Cardiac muscle cell (in vitro differentiated cells and primary cell): ENCODE measurements at regions not wholly inside any gene's neighbourhood (a gene's known extent, or its start where the extent isn't known, plus 50 kb on each side); places are given as distances from the start of the nearest gene placed in this dataset.

ENCODE experiments used
- DNase-seq, 2 donors: peaks; one replicate each; pipeline versions ENCODE4 v3.0.0 to v3.0.0-alpha.2; 2010 to 2017; ENCODE audit warnings: low read depth in 1 of 2, low spot score in 1 of 2
- H3K27ac ChIP-seq: fragments of 200-600 bp; sonication (generic); 2 replicates; pipeline ENCODE4 v1.5.1; 2016
- H3K27me3 ChIP-seq: fragments of 200-600 bp; sonication (generic); 2 replicates; pipeline ENCODE4 v1.6.0; 2016; ENCODE audit warnings: control low read depth
- H3K36me3 ChIP-seq: fragments of 200-600 bp; sonication (generic); 2 replicates; pipeline ENCODE4 v1.5.1; 2016; ENCODE audit warnings: control low read depth
- H3K4me1 ChIP-seq: fragments of 200-600 bp; sonication (generic); 2 replicates; pipeline ENCODE4 v1.8.1; 2017; ENCODE audit warnings: low read depth, mild to moderate bottlenecking, mixed run types
- H3K4me3 ChIP-seq: fragments of 200-600 bp; sonication (generic); 2 replicates; pipeline ENCODE4 v1.5.1; 2016; ENCODE audit warnings: mild to moderate bottlenecking
- H3K9me3 ChIP-seq: fragments of 200-600 bp; sonication (generic); 2 replicates; pipeline ENCODE4 v1.5.1; 2017; ENCODE audit warnings: low read depth, mild to moderate bottlenecking, control low read depth
- TF ChIP-seq, protein P1 (sequence below): IDR thresholded peaks from 2 replicates; pipeline ENCODE4 v1.5.1; 2012; ENCODE audit warnings: low read depth, mild to moderate bottlenecking, low read length

DNA sequence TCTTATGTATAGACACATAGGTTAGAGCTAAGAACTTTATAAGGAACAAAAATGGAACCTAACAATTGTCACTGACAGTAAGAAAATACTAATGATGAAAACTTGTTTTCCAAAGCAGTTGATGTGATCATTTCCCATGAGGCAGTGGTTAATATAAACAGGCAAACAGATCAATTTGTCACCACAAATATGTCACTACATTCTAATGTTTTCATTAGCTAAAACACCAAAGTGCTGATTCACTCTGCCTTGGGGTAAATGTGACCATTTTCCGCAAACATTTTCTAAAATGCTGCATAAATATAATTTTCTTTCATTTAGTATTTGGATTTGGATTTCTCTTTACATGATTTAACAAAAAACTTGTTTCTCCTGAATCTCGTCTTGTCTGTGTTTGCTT is 408.9 kb upstream of the CTSO start:
- no peak overlapping the region for H3K27ac ChIP-seq
- H3K4me3 ChIP-seq: no peak overlapping the region
- H3K36me3 ChIP-seq: no peaks in the 10 kb centered on the region
- peak in 1 of 2 donors; percentile 3 for DNase-seq
- TF ChIP-seq, protein P1, sequence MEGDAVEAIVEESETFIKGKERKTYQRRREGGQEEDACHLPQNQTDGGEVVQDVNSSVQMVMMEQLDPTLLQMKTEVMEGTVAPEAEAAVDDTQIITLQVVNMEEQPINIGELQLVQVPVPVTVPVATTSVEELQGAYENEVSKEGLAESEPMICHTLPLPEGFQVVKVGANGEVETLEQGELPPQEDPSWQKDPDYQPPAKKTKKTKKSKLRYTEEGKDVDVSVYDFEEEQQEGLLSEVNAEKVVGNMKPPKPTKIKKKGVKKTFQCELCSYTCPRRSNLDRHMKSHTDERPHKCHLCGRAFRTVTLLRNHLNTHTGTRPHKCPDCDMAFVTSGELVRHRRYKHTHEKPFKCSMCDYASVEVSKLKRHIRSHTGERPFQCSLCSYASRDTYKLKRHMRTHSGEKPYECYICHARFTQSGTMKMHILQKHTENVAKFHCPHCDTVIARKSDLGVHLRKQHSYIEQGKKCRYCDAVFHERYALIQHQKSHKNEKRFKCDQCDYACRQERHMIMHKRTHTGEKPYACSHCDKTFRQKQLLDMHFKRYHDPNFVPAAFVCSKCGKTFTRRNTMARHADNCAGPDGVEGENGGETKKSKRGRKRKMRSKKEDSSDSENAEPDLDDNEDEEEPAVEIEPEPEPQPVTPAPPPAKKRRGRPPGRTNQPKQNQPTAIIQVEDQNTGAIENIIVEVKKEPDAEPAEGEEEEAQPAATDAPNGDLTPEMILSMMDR: no peak
- H3K9me3 ChIP-seq: no peaks in the 10 kb centered on the region
- H3K27me3 ChIP-seq: no peaks in the 10 kb centered on the region
- H3K4me1 ChIP-seq: no peaks in the 10 kb centered on the region

DNA sequence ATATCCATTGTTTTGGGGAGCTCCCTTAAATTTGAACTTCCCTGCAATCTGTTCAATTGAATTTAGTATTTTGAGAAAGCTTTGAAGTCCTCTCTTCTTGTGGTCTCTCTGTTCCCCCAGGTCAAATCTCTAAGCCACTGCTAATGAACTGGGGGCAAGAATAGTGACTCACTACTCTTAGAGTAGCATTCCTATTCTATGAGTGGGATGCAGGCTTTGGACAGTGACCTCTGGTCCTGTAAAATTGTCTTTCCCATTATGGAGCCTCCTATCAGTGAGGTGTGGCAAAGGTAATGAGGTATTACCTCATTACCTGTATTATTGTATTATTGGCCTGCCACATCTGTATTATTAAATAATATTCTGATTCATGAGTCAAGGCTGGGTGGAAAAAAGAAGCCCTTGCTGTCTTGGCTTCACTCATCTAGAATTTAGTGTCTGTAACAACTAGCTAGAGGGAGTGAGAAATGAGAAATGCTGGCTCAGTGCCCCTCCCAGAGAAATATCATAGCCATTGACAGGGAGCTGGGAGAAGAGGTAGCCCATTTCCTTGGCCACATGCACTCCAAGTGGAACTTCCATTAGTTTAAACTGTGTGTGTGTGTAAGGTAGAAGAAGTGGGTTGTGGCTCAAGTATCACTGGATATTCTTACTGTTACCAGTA is 393.9 kb upstream of the CTSO start:
- no peaks in the 10 kb centered on the region for H3K36me3 ChIP-seq

DNA sequence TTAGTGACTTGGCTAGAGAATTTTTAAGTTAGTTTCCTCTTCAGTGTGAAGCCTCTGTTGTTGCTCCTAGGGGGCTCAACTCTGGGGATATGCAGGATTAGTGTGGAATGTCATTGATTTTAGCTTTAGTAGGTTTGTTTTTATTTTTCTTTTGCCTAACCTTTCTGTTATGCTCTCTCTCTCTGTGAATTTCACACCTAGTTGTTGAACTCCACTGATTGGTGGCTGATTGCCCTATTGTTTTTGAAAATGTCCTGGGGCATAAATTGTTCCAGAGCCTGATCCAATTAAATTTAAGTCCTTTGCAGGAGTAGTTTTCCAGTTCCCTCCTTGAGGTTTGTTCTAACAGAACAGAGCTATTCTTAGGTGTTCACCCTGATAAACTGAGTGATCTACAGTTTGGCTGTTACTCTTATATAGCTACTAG is 393.3 kb upstream of the CTSO start:
- no peaks in the 10 kb centered on the region for H3K9me3 ChIP-seq
- DNase-seq: no peak
- H3K27ac ChIP-seq: no peak overlapping the region
- no peaks in the 10 kb centered on the region for H3K27me3 ChIP-seq
- no peak overlapping the region for H3K4me3 ChIP-seq
- H3K4me1 ChIP-seq: no peaks in the 10 kb centered on the region
- H3K36me3 ChIP-seq: no peaks in the 10 kb centered on the region
- TF ChIP-seq, protein P1: no peak

More for the DNA sequence above, 393.9 kb upstream of the CTSO start:
- TF ChIP-seq, protein P1: no peak
- H3K4me3 ChIP-seq: no peak overlapping the region
- H3K27me3 ChIP-seq: no peaks in the 10 kb centered on the region
- no peaks in the 10 kb centered on the region for H3K9me3 ChIP-seq
- no peak overlapping the region for H3K27ac ChIP-seq
- peak in 1 of 2 donors; percentile 19 for DNase-seq
- H3K4me1 ChIP-seq: no peaks in the 10 kb centered on the region

DNA sequence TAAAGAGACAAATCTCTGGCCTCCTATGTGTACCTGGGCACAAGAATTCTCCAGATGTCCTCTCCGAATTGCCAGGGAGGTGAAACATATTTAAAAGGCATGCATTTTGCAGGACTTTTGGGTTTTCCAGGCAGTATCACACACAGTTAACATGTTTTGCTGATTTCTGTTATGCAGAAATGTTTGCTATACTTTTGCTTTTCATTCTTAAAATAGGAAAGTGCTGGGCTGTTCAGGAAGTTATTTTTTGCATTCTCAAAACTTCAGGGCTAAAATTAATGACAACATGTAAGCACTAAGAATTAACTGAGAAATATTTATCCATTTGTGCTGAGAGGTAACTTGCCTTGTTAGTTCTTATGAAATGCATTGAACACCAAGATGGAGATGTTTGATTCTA is 390.7 kb upstream of the CTSO start:
- no peaks in the 10 kb centered on the region for H3K36me3 ChIP-seq
- no peaks in the 10 kb centered on the region for H3K27me3 ChIP-seq
- no peak overlapping the region for H3K27ac ChIP-seq
- H3K4me3 ChIP-seq: no peak overlapping the region
- H3K4me1 ChIP-seq: no peaks in the 10 kb centered on the region
- no peaks in the 10 kb centered on the region for H3K9me3 ChIP-seq
- no peak for DNase-seq
- TF ChIP-seq, protein P1: no peak

DNA sequence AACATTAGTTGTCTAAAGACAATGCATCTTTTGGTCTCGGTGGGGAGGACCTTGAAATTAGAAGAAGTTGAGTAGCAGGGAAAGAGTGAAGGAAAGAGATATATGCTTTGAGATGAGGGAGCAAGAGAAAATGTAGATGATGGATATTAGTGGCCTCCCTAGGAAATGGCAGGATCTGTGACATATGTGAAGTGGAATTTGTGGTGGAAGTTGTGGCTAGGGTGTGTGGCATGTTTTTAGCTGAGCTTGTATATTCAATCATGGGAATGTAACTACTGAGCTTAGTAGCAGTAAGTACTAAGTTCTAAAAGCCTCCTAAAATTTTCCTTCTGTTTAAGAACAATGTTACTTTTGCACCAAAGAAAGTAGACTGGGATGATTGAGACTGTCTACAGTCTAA is 382.8 kb upstream of the CTSO start:
- Histone ChIP-seq H3K36me3 (no peaks in the 10 kb centered on the region), H3K27ac (no peak overlapping the region), H3K9me3 (no peaks in the 10 kb centered on the region), H3K4me1 (no peaks in the 10 kb centered on the region), H3K27me3 (no peaks in the 10 kb centered on the region), H3K4me3 (no peak overlapping the region)
- TF ChIP-seq, protein P1: no peak
- DNase-seq: no peak
